GM23248 (cell line): ENCODE measurements at regions not wholly inside any gene's neighbourhood (a gene's known extent, or its start where the extent isn't known, plus 50 kb on each side); places are given as distances from the start of the nearest gene placed in this dataset.

Experiments
- DNase-seq: peaks from one replicate; pipeline ENCODE4 v3.0.0-alpha.2; 2015
- H2AFZ ChIP-seq: fragments of 200-600 bp; sonication (generic); 2 replicates; pipeline ENCODE4 v1.6.1; 2016; ENCODE audit warnings: antibody characterized with exemption
- H3F3A ChIP-seq: fragments of 200-600 bp; sonication (generic); 2 replicates; pipeline ENCODE4 v1.6.1; 2016; ENCODE audit warnings: mild to moderate bottlenecking, antibody characterized with exemption, mixed run types; ENCODE audit not compliant: insufficient read depth
- H3K27ac ChIP-seq: fragments of 200-600 bp; sonication (generic); 2 replicates; pipeline ENCODE4 v1.5.1; 2016; ENCODE audit warnings: mild to moderate bottlenecking
- H3K27me3 ChIP-seq: fragments of 200-600 bp; sonication (generic); replicated peaks from 2 replicates; pipeline ENCODE4 v1.6.1; 2016; ENCODE audit warnings: mild to moderate bottlenecking; ENCODE audit not compliant: insufficient read depth
- H3K36me3 ChIP-seq: fragments of 200-600 bp; sonication (generic); 2 replicates; pipeline ENCODE4 v1.6.1; 2016; ENCODE audit warnings: low read depth, mild to moderate bottlenecking
- H3K4me1 ChIP-seq: fragments of 200-600 bp; sonication (generic); 2 replicates; pipeline ENCODE4 v1.6.1; 2016; ENCODE audit warnings: mild to moderate bottlenecking; ENCODE audit not compliant: insufficient read depth
- H3K4me2 ChIP-seq: fragments of 200-600 bp; sonication (generic); one replicate; pipeline ENCODE4 v1.6.1; 2016; ENCODE audit warnings: mild to moderate bottlenecking; ENCODE audit not compliant: unreplicated experiment
- H3K4me3 ChIP-seq: fragments of 200-600 bp; sonication (generic); 2 replicates; pipeline ENCODE4 v1.5.1; 2016; ENCODE audit warnings: mild to moderate bottlenecking
- H3K79me2 ChIP-seq: fragments of 200-600 bp; sonication (generic); 2 replicates; pipeline ENCODE4 v1.6.1; 2016; ENCODE audit warnings: mild to moderate bottlenecking; ENCODE audit not compliant: insufficient read depth
- H3K9ac ChIP-seq: fragments of 200-600 bp; sonication (generic); 2 replicates; pipeline ENCODE4 v1.6.1; 2016; ENCODE audit warnings: mild to moderate bottlenecking
- H3K9me2 ChIP-seq: fragments of 200-600 bp; sonication (generic); 2 replicates; pipeline ENCODE4 v1.6.1; 2016; ENCODE audit warnings: mixed run types, mild to moderate bottlenecking, moderate library complexity; ENCODE audit not compliant: insufficient read depth
- H3K9me3 ChIP-seq: fragments of 200-600 bp; sonication (generic); one replicate; pipeline ENCODE4 v1.6.1; 2017; ENCODE audit warnings: low read depth
- H4K20me1 ChIP-seq: fragments of 200-600 bp; sonication (generic); 2 replicates; pipeline ENCODE4 v1.6.0; 2016; ENCODE audit not compliant: insufficient read depth
- EZH2 ChIP-seq: fragments of 200-600 bp; sonication (generic); IDR thresholded peaks from 2 replicates; pipeline ENCODE4 v1.6.1; 2018; ENCODE audit warnings: antibody characterized with exemption, mild to moderate bottlenecking; ENCODE audit not compliant: insufficient read depth, poor library complexity, severe bottlenecking
- EZH2phosphoT487 ChIP-seq: fragments of 200-600 bp; sonication (generic); IDR thresholded peaks from 2 replicates; pipeline ENCODE4 v1.6.1; 2018; ENCODE audit warnings: antibody characterized with exemption, moderate library complexity, mild to moderate bottlenecking, low read depth; ENCODE audit not compliant: insufficient read depth
- WGBS, 2 experiments: methylation state at CpG; one replicate each; pipeline ENCODE4 v1.1.6; 2015 to 2017; ENCODE audit warnings: low lambda C conversion rate in 2 of 2, low coverage in 1 of 2; ENCODE audit errors: missing lambda C conversion rate in 2 of 2; 5-methylcytosine and 5-hydroxymethylcytosine counted together
- in situ Hi-C: fragments of 300-500 bp; cut with MboI; formaldehyde crosslinking; loops from 2 replicates; pipeline ENCODE4 v1.15.0; 2020

DNA sequence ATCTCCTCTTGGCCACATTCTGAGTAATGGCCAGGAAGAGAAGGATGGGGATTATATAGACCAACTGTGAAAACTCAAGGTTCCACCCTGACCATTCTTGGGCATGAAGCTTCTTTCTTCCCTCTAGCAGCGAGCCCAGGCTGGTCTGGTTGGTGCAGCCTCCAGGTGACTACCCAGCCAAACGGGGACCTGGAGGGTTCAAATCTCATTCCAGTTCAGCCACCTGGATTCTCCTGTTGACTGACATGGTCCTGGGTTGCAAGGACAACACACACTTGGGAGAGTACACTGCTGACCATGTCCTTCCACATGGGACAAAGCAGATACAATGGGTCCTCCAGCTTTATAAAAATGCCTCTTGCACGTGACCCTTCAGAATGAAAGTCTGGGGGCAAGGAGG is 67.0 kb downstream of the SHANK2 start:
- DNase-seq, result no peak
- Histone ChIP-seq H3K9me3 (no peaks in the 10 kb centered on the region), H3K4me3 (no peak overlapping the region), H3K9me2 (no peaks in the 10 kb centered on the region), H3K36me3 (no peaks in the 10 kb centered on the region), H4K20me1 (no peaks in the 10 kb centered on the region), H3K27me3 (no peaks in the 10 kb centered on the region; the same call in 1 of the 2 replicates), H3F3A (no peaks in the 10 kb centered on the region), H3K79me2 (no peaks in the 10 kb centered on the region), H2AFZ (no peak overlapping the region), H3K4me2 (no peak overlapping the region), H3K27ac (no peak overlapping the region), H3K9ac (no peak overlapping the region), H3K4me1 (no peaks in the 10 kb centered on the region)
- no peak for TF ChIP-seq EZH2phosphoT487
- TF ChIP-seq EZH2, result no peak
- 36 to 37% methylated on average over 3 of the region's 3 CpGs for WGBS, 2 experiments
- in situ Hi-C loops, result no loop called here

GRCh38 chr11:71184421-71185210 is 67.8 kb downstream of the SHANK2 start:
- Histone ChIP-seq H3K36me3 (no peaks in the 10 kb centered on the region), H2AFZ (no peak overlapping the region), H3K27ac (no peak overlapping the region), H3K9me3 (no peaks in the 10 kb centered on the region), H3K4me1 (no peaks in the 10 kb centered on the region), H3K9me2 (no peaks in the 10 kb centered on the region), H3K27me3 (no peaks in the 10 kb centered on the region; the same call in 1 of the 2 replicates), H3K4me3 (no peak overlapping the region), H3K9ac (no peak overlapping the region), H4K20me1 (no peaks in the 10 kb centered on the region), H3K4me2 (no peak overlapping the region), H3K79me2 (no peaks in the 10 kb centered on the region), H3F3A (no peaks in the 10 kb centered on the region)
- DNase-seq, result no peak
- in situ Hi-C loops, result no loop called here
- no peak for TF ChIP-seq EZH2phosphoT487
- TF ChIP-seq EZH2, result no peak
- 62 to 71% methylated on average over 12 of the region's 12 CpGs for WGBS, 2 experiments

DNA sequence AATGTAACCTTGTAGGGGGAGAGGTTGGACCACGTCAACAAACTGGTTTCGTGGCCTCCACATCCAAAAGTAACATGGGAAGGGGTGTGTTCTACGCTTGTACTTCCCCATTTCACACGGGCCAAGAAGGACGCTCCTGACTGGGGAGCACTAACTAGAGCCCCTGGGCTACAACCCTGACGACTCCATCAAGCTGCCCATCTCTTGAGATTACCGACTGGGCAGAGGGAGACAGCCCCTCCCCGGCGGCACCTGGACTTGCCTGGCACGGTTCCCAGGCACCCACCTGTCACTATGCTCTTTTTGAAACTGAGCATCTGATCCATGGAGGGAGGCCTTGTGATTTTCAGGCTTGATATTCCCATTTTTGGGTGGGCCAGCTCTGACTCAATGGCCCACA is 68.5 kb downstream of the SHANK2 start:
- no peak for DNase-seq
- H3K9ac ChIP-seq, result no peak overlapping the region
- no peaks in the 10 kb centered on the region for H3K4me1 ChIP-seq
- no peaks in the 10 kb centered on the region for H3K9me3 ChIP-seq
- H4K20me1 ChIP-seq, result no peaks in the 10 kb centered on the region
- TF ChIP-seq EZH2phosphoT487, result no peak
- TF ChIP-seq EZH2, result no peak
- no peak overlapping the region for H3K4me2 ChIP-seq
- H3K36me3 ChIP-seq, result no peaks in the 10 kb centered on the region
- in situ Hi-C loops, result no loop called here
- no peaks in the 10 kb centered on the region for H3K9me2 ChIP-seq
- H3F3A ChIP-seq, result no peaks in the 10 kb centered on the region
- no peak overlapping the region for H2AFZ ChIP-seq
- H3K4me3 ChIP-seq, result no peak overlapping the region
- H3K27me3 ChIP-seq, result peaks cover 5% of the 10 kb centered on the region; the same call in 1 of the 2 replicates
- H3K27ac ChIP-seq, result no peak overlapping the region
- H3K79me2 ChIP-seq, result no peaks in the 10 kb centered on the region
- WGBS, 2 experiments, result 48% methylated on average over 10 of the region's 10 CpGs

GRCh38 chr11:71182791-71183677 is 69.3 kb downstream of the SHANK2 start:
- Histone ChIP-seq H3K4me1 (no peaks in the 10 kb centered on the region), H3K27ac (no peak overlapping the region), H3K9ac (no peak overlapping the region), H2AFZ (no peak overlapping the region), H3K36me3 (no peaks in the 10 kb centered on the region), H4K20me1 (no peaks in the 10 kb centered on the region), H3K27me3 (peaks cover 5% of the 10 kb centered on the region; the same call in 1 of the 2 replicates), H3F3A (no peaks in the 10 kb centered on the region), H3K79me2 (no peaks in the 10 kb centered on the region), H3K4me2 (no peak overlapping the region), H3K9me3 (no peaks in the 10 kb centered on the region), H3K9me2 (no peaks in the 10 kb centered on the region), H3K4me3 (no peak overlapping the region)
- no peak for TF ChIP-seq EZH2phosphoT487
- no peak for TF ChIP-seq EZH2
- in situ Hi-C loops, result no loop called here
- 47 to 51% methylated on average over 14 of the region's 14 CpGs for WGBS, 2 experiments
- DNase-seq, result no peak
